NOMO-1 treated with DMSO at 0.1 percent for 48 hours (cell line): ENCODE measurements at regions not wholly inside any gene's neighbourhood (a gene's known extent, or its start where the extent isn't known, plus 50 kb on each side); places are given as distances from the start of the nearest gene placed in this dataset.

Source experiments
- DNase-seq: peaks from one replicate; lab custom pipeline; 2025; ENCODE audit not compliant: unreplicated experiment; lab: John Stamatoyannopoulos, UW

GRCh38 chr10:29925771-29926692, 133.4 kb downstream of the JCAD start:
- peak; percentile 30 for DNase-seq

DNA sequence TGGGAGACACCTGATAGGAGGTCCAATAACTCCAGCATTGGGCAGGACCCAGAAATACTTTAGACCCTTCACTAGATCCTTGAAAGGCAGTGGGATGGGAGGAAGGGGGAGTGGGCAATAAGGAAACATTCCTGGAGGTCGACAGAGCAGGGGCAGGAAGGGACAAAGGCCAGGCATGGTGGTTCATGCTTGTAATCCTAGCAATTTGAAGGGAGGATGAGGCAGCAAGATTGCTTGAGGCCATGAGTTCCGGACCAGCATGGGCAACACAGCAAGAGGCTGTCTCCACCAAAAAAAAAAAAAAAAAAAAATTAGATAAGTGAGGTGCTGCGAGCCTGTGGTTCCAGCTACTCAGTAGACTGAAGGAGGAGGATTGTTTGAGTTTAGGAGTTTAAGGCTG, 134.9 kb downstream of the JCAD start:
- no peak for DNase-seq

GRCh38 chr10:29923416-29923965, 135.9 kb downstream of the JCAD start:
- peak; percentile 10 for DNase-seq

GRCh38 chr10:29922892-29923291, 136.5 kb downstream of the JCAD start:
- no peak for DNase-seq

DNA sequence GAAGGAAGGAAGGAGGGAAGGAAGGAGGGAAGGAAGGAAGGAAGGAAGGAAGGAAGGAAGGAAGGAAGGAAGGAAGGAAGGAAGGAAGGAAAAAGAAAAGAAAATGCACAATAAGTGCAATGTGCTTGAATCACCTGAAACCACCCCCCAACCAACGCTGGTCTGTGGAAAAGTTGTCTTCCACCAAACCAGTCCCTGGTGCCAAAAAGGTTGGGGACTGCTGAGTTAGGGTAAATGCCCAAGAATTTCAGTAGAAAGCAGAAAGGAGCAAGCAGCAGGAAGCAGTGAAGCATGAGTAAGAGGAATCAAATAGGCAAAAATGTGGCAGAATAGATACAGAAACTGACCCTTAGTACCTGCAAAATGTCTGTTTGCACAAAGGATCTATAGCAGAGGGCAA, 137.2 kb downstream of the JCAD start:
- DNase-seq: no peak

DNA sequence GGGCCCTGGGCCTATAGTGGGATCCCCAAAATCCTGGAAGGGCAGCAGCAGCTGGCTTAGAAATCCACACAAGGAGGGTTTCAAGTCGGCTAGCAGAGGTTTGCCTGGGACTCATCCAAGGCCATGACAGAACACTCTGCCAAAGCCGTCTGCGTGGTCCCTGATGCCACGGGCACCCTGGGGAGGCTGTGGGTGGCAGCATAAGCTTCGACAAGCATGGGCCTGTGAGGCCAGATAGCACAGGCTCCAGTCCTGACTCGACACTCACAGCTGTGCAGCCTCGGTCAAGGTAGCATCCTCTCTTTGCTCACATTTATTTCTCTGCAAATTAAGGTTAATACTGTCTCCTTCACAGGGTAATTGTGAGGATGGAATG, 138.3 kb downstream of the JCAD start:
- DNase-seq: no peak

DNA sequence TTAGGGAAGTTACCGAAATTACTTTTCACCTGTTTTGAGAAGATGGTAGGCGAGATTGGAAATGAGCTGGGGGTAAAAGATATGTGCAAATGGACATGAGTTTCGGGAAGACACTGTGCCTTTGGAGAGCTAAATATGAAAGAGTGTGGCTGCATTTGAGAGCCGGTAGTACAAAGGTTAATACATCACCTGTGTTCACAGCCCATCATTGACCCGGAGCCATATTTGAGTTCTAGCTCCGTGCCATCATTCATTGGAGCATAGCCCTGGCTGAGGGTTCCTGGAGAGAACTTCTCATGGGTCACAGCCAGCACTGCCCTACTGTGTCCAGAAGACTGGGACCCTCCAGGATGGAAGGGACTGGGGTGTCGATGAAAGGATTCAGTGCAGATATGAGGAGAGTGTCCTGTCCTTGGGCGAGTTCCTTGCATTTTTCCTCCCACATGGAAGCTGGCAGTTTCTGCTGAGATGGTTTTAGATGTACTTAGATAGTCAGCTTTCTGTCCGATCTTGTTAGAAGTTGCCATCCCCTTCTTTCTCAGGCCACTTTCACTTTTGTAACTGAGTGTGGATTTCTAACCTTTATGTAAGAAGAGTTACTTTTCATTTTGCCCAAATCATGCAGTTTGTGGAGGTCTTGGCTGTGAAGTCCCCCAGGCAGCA, 138.8 kb downstream of the JCAD start:
- no peak for DNase-seq

- no peak for DNase-seq
Measured at GRCh38 chr10:29918623-29919400, 140.6 kb downstream of the JCAD start.

DNA sequence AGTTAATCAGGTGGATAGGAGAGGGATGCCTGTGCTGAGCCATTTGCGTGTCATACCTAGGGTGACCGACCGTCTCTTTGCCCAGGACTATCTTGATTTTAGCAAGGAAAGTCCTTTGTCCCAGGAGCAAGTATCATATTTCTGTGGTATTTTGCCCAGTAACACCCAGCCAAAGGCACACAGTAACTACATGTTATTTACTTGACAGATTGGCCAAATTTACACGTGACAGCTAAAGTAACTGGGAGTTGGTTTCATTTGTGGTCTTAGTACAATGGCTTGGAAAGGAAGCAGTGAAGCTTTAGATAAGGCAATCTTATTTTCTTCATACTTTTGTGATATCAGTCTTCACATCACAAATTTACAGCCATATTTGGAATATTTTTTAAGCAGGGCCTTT, 142.1 kb downstream of the JCAD start:
- no peak for DNase-seq

DNA sequence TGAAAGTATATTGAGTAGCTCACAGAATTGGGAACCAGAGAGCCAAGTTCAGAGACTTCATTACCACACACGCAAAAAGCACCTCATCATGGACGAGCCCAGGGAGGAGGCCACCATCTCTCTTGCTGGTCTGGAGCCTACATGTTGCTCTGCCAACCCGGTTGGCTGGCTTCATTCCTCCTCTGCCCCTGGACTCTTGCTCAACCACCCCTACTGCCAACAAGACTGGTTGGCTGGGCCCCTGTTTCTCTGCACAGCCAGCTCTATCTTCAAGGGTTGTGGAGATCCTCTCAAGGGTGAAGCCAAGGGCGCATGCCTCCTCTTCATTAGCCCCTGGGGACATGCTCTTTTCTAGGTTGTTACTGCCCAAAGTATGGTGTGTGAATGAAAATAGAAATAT, 142.7 kb downstream of the JCAD start:
- DNase-seq: no peak

GRCh38 chr10:29914986-29915785, 144.2 kb downstream of the JCAD start:
- no peak for DNase-seq

GRCh38 chr10:29908962-29909361, 150.4 kb downstream of the JCAD start:
- no peak for DNase-seq

DNA sequence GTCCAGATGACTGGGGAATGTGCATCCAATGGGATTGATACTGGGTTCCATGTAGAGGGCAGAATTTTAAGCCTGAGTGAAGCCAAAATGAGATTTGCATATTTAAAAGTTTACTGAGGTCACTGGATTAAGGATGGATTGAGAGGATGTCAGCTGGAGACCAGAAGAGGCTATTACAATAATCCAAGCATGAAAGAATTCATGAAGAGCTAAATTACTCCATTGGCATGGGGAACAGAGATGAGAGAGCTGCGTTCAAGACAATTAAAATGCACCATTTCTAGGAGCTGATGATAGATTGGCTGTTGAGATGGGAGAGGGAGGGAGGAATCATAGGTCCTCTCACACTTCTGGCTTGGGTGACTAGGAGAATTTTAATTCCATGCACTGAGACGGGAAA, 158.5 kb downstream of the JCAD start:
- no peak for DNase-seq

- no peak for DNase-seq
Measured at GRCh38 chr10:29897999-29898716, 161.2 kb downstream of the JCAD start.

DNA sequence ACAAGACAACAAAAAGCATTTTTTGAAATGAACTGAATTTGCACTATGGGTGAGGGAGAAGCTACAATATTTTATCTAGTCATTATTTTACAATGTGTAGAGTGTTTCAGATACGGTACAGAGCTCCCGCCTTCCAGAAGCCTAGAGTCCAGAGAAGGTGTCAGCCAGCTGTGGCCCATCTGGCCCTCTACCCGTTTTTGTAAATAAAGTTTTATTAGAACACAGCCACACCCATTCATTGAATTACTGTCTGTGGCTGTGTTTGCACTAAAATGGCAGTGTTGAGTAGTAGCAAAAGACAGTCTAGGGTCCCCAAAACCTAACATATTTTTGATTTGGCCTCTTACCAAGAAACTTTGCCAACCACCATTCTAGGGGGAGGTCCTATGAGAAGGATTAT, 162.0 kb downstream of the JCAD start:
- no peak for DNase-seq

- no peak for DNase-seq
Measured at GRCh38 chr10:29896053-29896452, 163.3 kb downstream of the JCAD start.

- no peak for DNase-seq
Measured at GRCh38 chr10:29895456-29895855, 163.9 kb downstream of the JCAD start.

DNA sequence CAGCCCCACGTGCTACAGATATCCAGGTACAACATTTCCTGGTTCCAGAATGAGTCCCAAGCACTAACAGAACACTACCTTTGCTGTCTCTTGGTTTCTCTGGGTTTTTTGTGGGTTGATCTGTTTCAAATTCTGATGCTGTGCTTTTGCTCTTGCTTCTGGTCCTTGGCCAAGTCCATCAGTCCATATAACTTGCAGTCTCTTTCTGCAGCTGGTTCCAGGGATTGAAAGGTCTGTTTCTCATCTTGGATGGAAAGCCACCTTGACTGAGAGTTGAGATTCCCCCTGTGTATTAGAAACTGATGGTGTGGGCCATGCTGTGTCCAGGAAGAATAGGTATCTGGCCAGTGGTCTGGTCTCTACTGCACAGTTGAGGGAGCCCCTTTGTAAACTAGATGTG, 171.1 kb downstream of the JCAD start:
- DNase-seq: no peak

DNA sequence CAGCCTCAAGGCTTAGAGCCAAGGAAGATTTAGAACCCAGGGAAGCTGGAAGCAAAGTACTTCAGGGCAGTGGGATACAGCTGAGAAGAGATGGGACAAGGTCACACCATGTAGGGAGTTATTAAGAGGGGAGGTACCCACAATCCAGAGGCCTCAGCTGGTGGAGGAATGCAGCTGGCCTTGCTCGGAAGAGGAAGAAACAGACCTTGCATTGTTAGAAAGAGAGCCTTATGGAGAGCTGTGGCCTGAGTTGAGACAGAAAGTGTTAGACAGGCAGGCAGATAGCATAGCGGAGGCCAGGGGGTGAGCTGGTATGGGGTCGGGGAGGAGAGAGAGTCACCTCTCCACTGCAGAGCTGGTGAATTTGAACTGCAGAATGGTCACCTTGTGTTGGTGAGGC, 173.1 kb downstream of the JCAD start:
- no peak for DNase-seq

GRCh38 chr10:29883231-29883630, 176.2 kb downstream of the JCAD start:
- no peak for DNase-seq
